Ishikawa (cell line): ENCODE measurements at regions not wholly inside any gene's neighbourhood (a gene's known extent, or its start where the extent isn't known, plus 50 kb on each side); places are given as distances from the start of the nearest gene placed in this dataset.

Experiments
- CEBPB ChIP-seq: IDR thresholded peaks from 2 replicates; pipeline ENCODE4 v1.6.1; 2012
- CREB1 ChIP-seq: IDR thresholded peaks from 2 replicates; pipeline ENCODE4 v1.6.1; 2012; ENCODE audit warnings: low read depth
- EP300 ChIP-seq: IDR thresholded peaks from 2 replicates; pipeline ENCODE4 v1.6.1; 2012; ENCODE audit warnings: borderline replicate concordance
- FOXM1 ChIP-seq: IDR thresholded peaks from 2 replicates; pipeline ENCODE4 v1.6.1; 2012; ENCODE audit warnings: low read depth, borderline replicate concordance
- NFIC ChIP-seq: IDR thresholded peaks from 2 replicates; pipeline ENCODE4 v1.6.1; 2012
- RAD21 ChIP-seq: IDR thresholded peaks from 2 replicates; pipeline ENCODE4 v1.6.1; 2012; ENCODE audit warnings: low read depth
- TAF1 ChIP-seq: IDR thresholded peaks from 2 replicates; pipeline ENCODE4 v1.6.1; 2012; ENCODE audit warnings: low read depth, mild to moderate bottlenecking
- TCF12 ChIP-seq: IDR thresholded peaks from 2 replicates; pipeline ENCODE4 v1.6.1; 2012; ENCODE audit warnings: low read depth
- TEAD4 ChIP-seq: IDR thresholded peaks from 2 replicates; pipeline ENCODE4 v1.6.1; 2012
- YY1 ChIP-seq: IDR thresholded peaks from 2 replicates; pipeline ENCODE4 v1.6.1; 2012; ENCODE audit warnings: low read depth
- ZBTB7A ChIP-seq: IDR thresholded peaks from 2 replicates; pipeline ENCODE4 v1.6.1; 2012; ENCODE audit warnings: low read depth
- TF ChIP-seq, protein P1 (sequence below): IDR thresholded peaks from 2 replicates; pipeline ENCODE4 v1.6.1; 2012; ENCODE audit warnings: low read depth, mild to moderate bottlenecking
- TF ChIP-seq, protein P2 (sequence below): IDR thresholded peaks from 2 replicates; pipeline ENCODE4 v1.6.1; 2012
- TF ChIP-seq, protein P3 (sequence below): IDR thresholded peaks from 2 replicates; pipeline ENCODE4 v1.6.1; 2012

DNA sequence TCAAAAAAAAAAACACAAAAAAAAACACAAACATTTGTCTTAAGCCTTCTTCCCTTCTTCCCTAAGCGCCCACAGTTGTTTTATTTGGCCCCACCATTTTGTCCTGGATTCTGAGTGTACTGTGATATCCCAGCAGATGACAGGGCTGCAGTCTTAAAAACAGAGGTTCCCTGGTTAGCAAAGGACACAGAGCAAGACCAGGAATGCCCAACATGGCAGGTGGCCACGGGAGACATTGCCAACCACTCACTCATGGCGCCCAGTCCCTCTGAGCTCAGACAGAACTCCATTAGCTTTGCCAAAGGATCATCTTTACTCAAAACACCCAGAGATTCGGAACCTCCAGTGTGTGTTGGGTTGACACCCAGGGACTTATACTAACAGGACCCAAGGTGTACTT lies 249.3 kb downstream of the MRTFB start:
- TF ChIP-seq NFIC, result no peak
- TF ChIP-seq, protein P1, sequence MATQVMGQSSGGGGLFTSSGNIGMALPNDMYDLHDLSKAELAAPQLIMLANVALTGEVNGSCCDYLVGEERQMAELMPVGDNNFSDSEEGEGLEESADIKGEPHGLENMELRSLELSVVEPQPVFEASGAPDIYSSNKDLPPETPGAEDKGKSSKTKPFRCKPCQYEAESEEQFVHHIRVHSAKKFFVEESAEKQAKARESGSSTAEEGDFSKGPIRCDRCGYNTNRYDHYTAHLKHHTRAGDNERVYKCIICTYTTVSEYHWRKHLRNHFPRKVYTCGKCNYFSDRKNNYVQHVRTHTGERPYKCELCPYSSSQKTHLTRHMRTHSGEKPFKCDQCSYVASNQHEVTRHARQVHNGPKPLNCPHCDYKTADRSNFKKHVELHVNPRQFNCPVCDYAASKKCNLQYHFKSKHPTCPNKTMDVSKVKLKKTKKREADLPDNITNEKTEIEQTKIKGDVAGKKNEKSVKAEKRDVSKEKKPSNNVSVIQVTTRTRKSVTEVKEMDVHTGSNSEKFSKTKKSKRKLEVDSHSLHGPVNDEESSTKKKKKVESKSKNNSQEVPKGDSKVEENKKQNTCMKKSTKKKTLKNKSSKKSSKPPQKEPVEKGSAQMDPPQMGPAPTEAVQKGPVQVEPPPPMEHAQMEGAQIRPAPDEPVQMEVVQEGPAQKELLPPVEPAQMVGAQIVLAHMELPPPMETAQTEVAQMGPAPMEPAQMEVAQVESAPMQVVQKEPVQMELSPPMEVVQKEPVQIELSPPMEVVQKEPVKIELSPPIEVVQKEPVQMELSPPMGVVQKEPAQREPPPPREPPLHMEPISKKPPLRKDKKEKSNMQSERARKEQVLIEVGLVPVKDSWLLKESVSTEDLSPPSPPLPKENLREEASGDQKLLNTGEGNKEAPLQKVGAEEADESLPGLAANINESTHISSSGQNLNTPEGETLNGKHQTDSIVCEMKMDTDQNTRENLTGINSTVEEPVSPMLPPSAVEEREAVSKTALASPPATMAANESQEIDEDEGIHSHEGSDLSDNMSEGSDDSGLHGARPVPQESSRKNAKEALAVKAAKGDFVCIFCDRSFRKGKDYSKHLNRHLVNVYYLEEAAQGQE, result no peak
- no peak for TF ChIP-seq EP300
- TF ChIP-seq, protein P2, sequence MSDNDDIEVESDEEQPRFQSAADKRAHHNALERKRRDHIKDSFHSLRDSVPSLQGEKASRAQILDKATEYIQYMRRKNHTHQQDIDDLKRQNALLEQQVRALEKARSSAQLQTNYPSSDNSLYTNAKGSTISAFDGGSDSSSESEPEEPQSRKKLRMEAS, result no peak
- TF ChIP-seq YY1, result no peak
- TF ChIP-seq CEBPB, result no peak
- TF ChIP-seq FOXM1, result no peak
- TF ChIP-seq CREB1, result no peak
- TF ChIP-seq, protein P3, sequence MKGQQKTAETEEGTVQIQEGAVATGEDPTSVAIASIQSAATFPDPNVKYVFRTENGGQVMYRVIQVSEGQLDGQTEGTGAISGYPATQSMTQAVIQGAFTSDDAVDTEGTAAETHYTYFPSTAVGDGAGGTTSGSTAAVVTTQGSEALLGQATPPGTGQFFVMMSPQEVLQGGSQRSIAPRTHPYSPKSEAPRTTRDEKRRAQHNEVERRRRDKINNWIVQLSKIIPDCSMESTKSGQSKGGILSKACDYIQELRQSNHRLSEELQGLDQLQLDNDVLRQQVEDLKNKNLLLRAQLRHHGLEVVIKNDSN, result no peak
- no peak for TF ChIP-seq TAF1
- TF ChIP-seq ZBTB7A, result no peak
- TF ChIP-seq RAD21, result no peak
- no peak for TF ChIP-seq TCF12
- no peak for TF ChIP-seq TEAD4
